ENCODE measurements at regions not wholly inside any gene's neighbourhood (a gene's known extent, or its start where the extent isn't known, plus 50 kb on each side); places are given as distances from the start of the nearest gene placed in this dataset.
"Not testable (repeated sequence)": the region's sequence is repeated elsewhere in the genome, so short reads cannot be mapped to it uniquely, and the experiment has no call there.

DNA sequence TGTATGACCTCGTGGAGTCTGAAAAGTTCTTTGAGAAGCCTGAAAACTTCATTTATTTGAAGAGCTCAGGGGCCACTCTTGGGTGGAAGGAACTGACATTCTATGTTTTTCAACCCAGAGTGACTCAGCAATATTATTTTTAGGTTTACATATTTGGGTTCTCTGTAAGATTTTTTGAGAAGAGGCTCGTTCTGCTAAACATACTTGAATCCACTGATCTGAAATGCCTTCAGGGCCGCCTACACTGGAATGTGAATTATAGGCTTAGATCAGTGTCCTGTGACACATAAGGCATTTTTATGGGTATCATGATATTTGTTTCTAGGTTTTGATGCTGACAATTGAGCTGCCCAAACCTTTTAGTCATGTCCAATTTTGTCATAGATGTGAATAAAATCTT lies 86.2 kb downstream of the PSAT1 start:
- DNase-seq (ENCODE audit: low read depth): no peak
- in situ Hi-C loops (cut with HindIII; ENCODE audit: low pct_unique_long_range_greater_than_20kb, low sequenced_read_pairs): no loop called here

- DNase-seq (ENCODE audit: low read depth): no peak
- in situ Hi-C loops (cut with HindIII; ENCODE audit: low pct_unique_long_range_greater_than_20kb, low sequenced_read_pairs): no loop called here
Observed at GRCh38 chr9:78386348-78386747, 89.4 kb downstream of the PSAT1 start.

DNA sequence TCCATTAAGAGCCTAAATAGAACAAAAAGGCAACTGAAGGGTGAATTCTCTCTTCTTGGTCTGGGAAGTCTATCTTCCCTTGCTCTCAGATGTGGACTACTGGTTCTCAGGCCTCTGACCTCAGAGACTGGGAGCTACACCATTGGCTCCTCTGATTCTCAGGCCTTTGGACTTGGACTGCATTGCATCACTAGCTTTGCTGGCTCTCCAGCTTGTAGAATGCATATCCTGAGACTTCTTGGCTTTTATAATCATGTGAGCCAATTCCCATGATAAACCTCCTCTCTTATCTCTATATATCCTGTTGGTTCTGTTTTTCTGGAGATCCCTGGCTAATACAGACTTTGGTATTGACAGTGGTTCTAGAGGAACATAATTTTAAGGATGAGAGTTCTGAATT lies 89.8 kb downstream of the PSAT1 start:
- no peak for DNase-seq (ENCODE audit: low read depth)
- in situ Hi-C loops (cut with HindIII; ENCODE audit: low pct_unique_long_range_greater_than_20kb, low sequenced_read_pairs): no loop called here

DNA sequence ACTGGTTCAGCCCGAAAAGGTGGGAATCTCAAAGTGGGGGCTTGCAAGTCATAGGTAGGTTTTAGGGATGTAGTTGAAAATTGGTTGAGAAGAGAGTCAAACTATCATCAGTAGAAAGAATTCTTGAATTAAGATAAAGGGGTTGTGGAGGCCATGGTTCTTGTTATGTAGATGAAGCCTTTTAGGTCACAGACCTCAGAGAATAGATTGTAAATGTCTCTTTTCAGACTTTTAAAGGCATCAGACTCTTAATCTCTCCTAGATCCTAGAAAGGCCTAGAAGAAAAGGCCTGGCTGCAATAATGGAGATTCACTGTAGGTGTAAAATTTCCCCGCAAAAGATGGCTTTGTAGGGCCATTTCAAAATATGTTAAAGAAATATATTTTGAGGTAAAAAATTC lies 96.4 kb downstream of the PSAT1 start:
- in situ Hi-C loops (cut with HindIII; ENCODE audit: low pct_unique_long_range_greater_than_20kb, low sequenced_read_pairs): no loop called here
- no peak for DNase-seq (ENCODE audit: low read depth)

DNA sequence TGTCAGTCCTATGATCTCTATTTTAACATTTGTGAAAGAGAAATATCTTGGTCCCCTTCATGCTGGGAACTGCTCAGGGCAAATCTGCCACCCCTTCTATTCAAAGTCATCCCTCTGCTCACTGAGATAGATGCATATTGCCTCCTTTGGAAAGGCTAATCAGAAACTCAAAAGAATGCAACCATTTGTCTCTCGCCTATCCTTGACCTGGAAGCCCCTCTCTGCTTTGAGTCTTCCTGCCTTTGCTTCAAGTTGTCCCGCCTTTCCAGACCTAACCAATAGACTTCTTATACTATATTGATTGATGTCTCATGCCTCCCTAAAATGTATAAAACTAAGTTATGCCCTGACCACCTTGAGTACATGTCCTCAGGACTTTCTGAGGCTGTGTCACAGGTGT lies 97.0 kb downstream of the PSAT1 start:
- in situ Hi-C loops (cut with HindIII; ENCODE audit: low pct_unique_long_range_greater_than_20kb, low sequenced_read_pairs): no loop called here
- DNase-seq (ENCODE audit: low read depth): no peak

- no peak for DNase-seq (ENCODE audit: low read depth)
- in situ Hi-C loops (cut with HindIII; ENCODE audit: low pct_unique_long_range_greater_than_20kb, low sequenced_read_pairs): no loop called here
Observed at GRCh38 chr9:78396087-78396486, 99.2 kb downstream of the PSAT1 start.

- in situ Hi-C loops (cut with HindIII; ENCODE audit: low pct_unique_long_range_greater_than_20kb, low sequenced_read_pairs): no loop called here
- DNase-seq (ENCODE audit: low read depth): no peak
Observed at GRCh38 chr9:78397045-78397444, 100.1 kb downstream of the PSAT1 start.

DNA sequence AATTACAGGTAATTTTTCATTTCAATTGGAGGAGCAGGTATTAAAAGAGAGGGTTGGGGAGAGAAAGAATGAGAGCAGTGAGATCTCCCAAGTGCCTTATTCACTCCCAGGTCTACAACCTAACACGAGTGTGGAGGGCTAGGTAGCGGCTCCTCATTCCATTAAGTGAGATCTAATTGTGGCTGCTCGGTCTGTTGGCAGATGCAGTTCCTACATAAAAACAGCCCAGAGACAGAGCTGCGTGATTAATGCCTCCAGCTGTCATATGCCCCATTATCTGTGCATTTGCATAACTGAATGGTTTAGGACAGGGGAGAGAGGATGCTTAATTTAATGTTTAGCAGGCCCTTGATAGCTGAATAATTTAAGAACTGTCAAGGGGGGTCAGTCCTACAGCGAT lies 100.5 kb downstream of the PSAT1 start:
- in situ Hi-C loops (cut with HindIII; ENCODE audit: low pct_unique_long_range_greater_than_20kb, low sequenced_read_pairs): no loop called here
- no peak for DNase-seq (ENCODE audit: low read depth)

- no peak for DNase-seq (ENCODE audit: low read depth)
- in situ Hi-C loops (cut with HindIII; ENCODE audit: low pct_unique_long_range_greater_than_20kb, low sequenced_read_pairs): no loop called here
Observed at GRCh38 chr9:78399153-78399552, 102.2 kb downstream of the PSAT1 start.

- in situ Hi-C loops (cut with HindIII; ENCODE audit: low pct_unique_long_range_greater_than_20kb, low sequenced_read_pairs): no loop called here
- no peak for DNase-seq (ENCODE audit: low read depth)
Observed at GRCh38 chr9:78400496-78400895, 103.6 kb downstream of the PSAT1 start.

DNA sequence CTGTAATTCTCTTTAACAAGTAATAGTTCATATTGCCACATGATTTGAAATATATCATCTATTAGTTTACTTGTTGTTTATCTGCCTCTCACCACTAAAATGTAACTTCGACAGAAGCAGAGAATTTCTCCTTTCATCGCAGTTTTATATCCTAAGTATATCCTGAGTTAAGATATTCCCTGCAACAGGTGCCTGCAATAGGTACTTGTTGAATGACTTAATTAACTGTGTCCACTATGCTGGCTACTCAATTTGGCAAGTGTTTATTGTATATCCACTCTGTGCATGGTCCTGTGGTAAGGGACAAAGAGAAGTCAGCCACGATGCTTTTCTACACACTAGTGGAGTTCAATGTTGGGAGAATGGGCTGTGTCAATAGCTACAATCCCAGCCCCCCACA lies 108.5 kb downstream of the PSAT1 start:
- no peak for DNase-seq (ENCODE audit: low read depth)
- in situ Hi-C loops (cut with HindIII; ENCODE audit: low pct_unique_long_range_greater_than_20kb, low sequenced_read_pairs): no loop called here

- in situ Hi-C loops (cut with HindIII; ENCODE audit: low pct_unique_long_range_greater_than_20kb, low sequenced_read_pairs): no loop called here
- DNase-seq (ENCODE audit: low read depth): no peak
Observed at GRCh38 chr9:78406146-78406545, 109.2 kb downstream of the PSAT1 start.

- DNase-seq (ENCODE audit: low read depth): no peak
- in situ Hi-C loops (cut with HindIII; ENCODE audit: low pct_unique_long_range_greater_than_20kb, low sequenced_read_pairs): no loop called here
Observed at GRCh38 chr9:78406933-78407332, 110.0 kb downstream of the PSAT1 start.

DNA sequence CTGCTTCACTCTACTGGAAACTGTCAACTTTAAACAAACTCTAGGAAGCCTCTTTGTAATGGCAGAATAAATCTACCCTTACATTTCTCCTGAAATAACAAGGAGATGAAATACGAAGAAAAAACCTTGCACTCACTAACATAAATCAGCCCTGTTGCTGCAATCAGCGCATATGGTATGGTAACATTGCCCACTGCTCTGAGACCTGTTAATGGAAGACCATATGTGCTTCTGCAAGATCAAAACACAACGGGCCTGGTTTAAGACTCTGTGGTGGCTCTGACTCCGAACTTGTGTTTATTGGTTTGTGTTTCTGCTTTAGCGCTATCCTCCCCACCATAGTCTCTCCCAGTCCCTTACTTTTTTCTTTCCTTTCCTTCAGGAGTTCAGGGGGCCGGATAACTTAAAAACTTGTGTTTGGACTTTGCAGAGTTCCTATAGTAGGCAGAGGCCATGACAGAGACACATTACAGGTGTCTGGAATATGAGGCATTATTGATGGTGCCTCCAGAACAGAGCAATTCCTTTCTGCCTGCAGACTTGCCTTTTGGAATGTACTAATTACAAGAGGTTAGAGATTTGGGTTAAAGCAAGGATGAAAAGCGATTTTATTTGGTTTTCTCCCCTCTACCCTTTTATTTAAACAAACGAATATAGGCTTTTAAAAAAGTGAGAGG lies 110.8 kb downstream of the PSAT1 start:
- in situ Hi-C loops (cut with HindIII; ENCODE audit: low pct_unique_long_range_greater_than_20kb, low sequenced_read_pairs): no loop called here
- DNase-seq (ENCODE audit: low read depth): no peak

GRCh38 chr9:78408388-78408787 lies 111.5 kb downstream of the PSAT1 start:
- in situ Hi-C loops (cut with HindIII; ENCODE audit: low pct_unique_long_range_greater_than_20kb, low sequenced_read_pairs): no loop called here
- no peak for DNase-seq (ENCODE audit: low read depth)

DNA sequence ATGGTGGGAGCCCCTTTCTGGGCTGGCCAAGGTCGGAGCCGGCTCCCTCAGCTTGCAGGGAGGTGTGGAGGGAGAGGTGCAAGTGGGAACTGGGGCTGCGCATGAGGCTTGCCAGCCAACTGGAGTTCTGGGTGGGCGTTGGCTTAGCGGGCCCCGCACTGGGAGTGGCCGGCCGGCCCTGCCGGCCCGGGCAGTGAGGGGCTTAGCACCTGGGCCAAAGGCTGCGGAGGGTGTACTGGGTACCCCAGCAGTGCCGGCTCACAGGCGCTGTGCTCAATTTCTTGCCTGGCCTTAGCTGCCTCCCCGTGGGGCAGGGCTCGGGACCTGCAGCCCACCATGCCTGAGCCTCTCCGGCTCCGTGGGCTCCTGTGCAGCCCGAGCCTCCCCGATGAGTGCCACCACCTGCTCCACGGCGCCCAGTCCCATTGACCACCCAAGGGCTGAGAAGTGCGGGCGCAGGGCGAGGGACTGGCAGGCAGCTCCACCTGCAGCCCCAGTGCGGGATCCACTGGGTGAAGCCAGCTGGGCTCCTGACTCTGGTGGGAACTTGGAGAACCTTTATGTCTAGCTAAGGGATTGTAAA lies 113.1 kb downstream of the PSAT1 start:
- in situ Hi-C loops (cut with HindIII; ENCODE audit: low pct_unique_long_range_greater_than_20kb, low sequenced_read_pairs); DNase-seq (ENCODE audit: low read depth): not testable (repeated sequence)

GRCh38 chr9:78422309-78422708 lies 125.4 kb downstream of the PSAT1 start:
- in situ Hi-C loops (cut with HindIII; ENCODE audit: low pct_unique_long_range_greater_than_20kb, low sequenced_read_pairs): no loop called here
- DNase-seq (ENCODE audit: low read depth): no peak

DNA sequence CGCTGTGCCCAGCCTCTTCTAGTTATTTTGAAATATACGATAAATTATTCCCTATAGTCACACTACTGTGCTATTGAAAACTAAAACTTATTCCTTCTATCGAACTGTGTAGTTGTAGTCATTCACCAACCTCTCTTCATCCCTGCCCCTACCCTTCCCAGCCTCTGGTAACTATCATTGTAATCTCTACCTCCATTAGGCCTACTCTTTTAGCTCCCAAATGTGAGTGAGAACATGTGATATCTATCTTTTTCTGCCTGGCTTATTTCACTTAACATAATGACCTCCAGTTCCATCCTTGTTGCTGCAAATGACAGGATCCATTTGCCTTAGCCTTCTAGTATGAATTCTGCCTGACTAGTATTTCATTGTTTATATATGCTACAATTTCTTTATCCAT lies 127.4 kb downstream of the PSAT1 start:
- no peak for DNase-seq (ENCODE audit: low read depth)
- in situ Hi-C loops (cut with HindIII; ENCODE audit: low pct_unique_long_range_greater_than_20kb, low sequenced_read_pairs): no loop called here

- DNase-seq (ENCODE audit: low read depth): no peak
- in situ Hi-C loops (cut with HindIII; ENCODE audit: low pct_unique_long_range_greater_than_20kb, low sequenced_read_pairs): no loop called here
Observed at GRCh38 chr9:78428640-78429039, 131.7 kb downstream of the PSAT1 start.

DNA sequence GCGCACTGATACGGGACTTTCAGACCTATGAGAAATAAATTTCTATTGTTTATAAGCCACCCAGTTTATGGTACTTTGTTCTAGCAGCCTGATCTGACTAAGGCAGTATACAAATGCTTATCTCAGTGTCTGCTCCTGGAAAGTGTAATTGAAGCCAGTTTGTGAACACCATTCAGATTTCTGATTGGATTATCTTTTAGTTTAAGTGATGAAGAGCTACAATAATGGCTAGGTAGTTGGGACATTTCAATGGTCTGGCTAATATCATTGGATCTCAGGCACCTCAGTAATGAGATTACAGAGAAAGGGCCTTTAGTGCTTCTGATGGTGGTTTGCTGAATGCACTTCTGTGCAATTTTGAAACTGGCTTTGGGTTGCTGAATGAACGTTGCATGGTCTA lies 133.5 kb downstream of the PSAT1 start:
- in situ Hi-C loops (cut with HindIII; ENCODE audit: low pct_unique_long_range_greater_than_20kb, low sequenced_read_pairs): no loop called here
- no peak for DNase-seq (ENCODE audit: low read depth)
